DLD1 (cell line): ENCODE measurements at regions not wholly inside any gene's neighbourhood (a gene's known extent, or its start where the extent isn't known, plus 50 kb on each side); places are given as distances from the start of the nearest gene placed in this dataset.
"Not testable (repeated sequence)": the region's sequence is repeated elsewhere in the genome, so short reads cannot be mapped to it uniquely, and the experiment has no call there.

Experiments used
- in situ Hi-C: cut with HindIII; loops from 2 replicates; pipeline ENCODE4 v1.10.0; 2017; ENCODE audit warnings: low sequenced_read_pairs

DNA sequence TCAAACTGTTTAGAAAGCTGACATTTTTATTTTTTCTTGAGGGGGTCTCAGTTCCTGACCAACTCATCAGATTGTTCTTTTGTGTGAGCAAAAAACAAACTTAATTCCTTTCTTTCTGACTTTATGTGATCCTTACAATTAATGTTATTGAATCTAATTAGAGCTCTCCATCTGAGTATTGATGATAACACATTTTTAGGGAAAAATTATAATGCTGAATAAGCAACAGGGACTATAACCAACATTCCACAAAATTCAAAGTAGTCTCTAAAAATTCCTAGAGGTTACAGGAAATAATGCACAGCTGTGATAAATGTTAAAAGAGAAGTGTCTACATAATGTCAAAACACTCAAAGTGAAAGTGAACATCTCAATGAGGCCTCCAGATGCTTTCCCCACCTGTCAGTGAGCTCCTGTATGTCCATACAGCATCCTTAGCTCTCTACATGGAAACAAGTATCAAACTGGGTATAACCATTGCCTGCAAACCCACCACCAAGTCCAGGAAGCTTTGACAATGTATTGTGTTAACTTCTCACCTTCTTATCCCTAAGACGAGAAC, 786.0 kb upstream of the SLC39A10 start:
- in situ Hi-C loops: loop anchor here (10.0 kb wide), 1 partner anchor 756 kb away; no protein-coding TSS in a partner anchor

GRCh38 chr2:194867328-194867727, 789.7 kb upstream of the SLC39A10 start:
- in situ Hi-C loops: no loop called here

DNA sequence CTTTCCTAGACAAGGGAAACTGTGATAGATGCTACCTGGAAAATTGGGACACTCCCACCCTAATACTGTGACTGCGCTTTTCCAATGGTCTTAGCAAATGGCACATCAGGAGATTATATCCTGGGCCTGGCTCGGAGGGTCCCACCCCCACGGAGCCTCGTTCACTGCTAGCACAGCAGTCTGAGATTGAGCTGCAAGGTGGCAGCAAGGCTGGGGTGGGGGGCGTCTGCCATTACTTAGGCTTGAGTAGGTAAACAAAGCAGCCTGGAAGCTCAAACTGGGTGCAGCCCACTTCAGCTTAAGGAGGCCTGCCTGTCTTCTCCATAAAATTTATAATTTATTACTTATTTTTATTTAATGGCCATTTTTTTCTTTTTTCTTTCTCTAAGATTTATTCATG, 802.1 kb upstream of the SLC39A10 start:
- in situ Hi-C loops: no loop called here

DNA sequence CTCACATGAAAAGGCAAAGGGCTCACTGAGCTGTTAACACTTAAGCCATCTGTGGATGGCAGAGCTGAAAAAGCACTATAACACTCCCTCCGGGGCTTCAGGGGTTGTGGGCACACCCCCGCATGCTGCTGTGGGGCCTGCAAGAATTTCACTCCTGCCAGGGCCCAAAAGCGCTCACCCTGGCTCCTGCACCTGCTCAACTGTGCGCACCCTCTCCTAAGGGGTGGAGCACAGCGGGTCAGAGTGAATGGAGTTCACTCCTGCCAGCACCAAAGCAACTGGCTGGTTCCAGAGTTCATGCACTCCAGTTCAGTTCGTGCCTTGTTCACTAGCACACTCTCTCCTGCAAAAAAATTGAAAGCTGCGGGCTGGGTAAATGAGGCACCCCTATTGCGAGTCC, 814.2 kb upstream of the SLC39A10 start:
- in situ Hi-C loops: no loop called here

DNA sequence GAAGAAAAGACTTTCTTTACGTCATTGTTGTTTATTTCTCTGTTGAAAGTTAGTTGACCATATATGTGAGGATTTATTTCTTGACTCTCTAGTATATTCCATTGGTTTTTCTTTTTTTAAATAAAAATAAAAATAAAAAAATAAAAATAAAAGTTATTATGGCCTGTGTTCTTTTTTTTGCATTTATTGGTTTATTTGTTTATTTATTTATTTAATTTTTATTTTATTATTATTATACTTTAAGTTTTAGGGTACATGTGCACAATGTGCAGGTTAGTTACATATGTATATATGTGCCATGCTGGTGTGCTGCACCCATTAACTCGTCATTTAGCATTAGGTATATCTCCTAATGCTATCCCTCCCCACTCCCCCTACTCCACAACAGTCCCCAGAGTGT, 822.7 kb upstream of the SLC39A10 start:
- in situ Hi-C loops: not testable (repeated sequence)

GRCh38 chr2:194826241-194826640, 830.8 kb upstream of the SLC39A10 start:
- in situ Hi-C loops: no loop called here

- in situ Hi-C loops: no loop called here
Measured at GRCh38 chr2:194824450-194824849, 832.6 kb upstream of the SLC39A10 start.

DNA sequence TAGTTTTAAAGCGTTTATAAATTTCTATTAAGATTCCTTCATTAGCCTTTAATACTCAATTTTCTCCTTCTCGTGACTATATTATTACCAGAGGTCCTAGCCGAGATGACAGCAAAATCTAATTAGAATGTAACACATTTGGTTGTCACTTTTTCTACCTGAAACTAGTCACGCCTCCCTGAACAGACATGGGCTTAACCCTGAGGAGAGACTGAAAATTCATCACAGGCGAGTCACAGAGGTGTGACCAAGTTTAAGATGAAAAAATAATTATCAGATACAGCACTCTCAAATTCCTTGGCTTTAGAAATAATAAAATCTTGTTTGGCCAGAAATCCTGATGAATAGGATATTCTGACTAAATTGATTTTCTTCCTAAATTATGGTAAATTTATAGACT, 834.4 kb upstream of the SLC39A10 start:
- in situ Hi-C loops: no loop called here

DNA sequence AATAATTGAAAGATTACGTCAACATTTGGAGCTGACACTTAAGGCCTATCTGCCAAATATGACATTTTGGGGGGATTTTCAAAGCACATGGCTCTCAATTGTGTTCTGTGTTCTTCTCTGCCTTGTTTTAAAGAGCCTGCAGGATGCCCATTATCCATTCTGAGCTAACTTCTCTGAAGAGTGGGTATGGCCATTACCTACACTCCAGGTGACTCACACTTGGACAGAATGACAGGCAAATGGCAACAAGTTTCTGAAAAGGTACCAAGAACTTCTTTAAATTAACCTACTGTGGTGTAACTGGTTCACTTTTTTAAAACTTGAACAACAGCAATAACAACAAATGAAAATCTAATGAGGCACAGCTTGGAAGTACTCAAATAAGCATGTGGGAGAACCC, 834.9 kb upstream of the SLC39A10 start:
- in situ Hi-C loops: no loop called here

- in situ Hi-C loops: no loop called here
Measured at GRCh38 chr2:194819367-194819766, 837.7 kb upstream of the SLC39A10 start.

DNA sequence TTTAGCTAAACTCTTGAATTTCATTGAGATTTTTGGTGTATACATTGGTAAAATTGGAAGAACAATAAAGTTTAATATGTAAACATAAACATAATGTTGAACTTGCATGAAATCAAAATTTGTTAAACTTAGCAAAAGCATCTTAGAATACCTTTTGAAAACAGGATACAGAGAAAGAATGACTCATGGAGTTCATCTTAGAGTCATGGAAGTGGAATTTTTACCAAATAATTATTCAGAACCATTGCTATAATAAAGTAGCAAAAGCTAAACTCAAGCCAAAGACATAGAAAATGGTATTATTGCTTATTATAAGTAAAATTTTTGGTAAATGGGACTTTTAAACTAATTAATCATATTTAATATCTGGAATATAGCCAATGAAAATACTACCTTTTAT, 841.6 kb upstream of the SLC39A10 start:
- in situ Hi-C loops: no loop called here

DNA sequence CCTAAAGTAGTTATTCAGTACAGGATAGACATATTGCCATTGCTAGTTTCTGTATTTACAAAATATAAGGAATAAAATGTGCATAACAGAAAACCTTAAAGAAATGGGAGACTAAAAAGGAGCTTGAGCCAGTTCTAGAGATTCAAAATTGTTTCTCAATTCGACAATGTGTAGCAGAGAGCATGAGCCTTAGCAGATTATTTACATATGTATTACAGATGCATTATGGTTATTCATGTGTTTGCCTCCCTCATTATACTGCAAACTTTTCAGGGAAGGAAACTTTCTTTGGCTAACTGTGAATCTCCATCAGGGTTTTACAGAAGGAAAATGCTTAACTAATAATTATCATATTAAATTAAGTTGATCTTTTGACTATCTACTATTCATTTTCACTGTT, 854.4 kb upstream of the SLC39A10 start:
- in situ Hi-C loops: no loop called here

- in situ Hi-C loops: not testable (repeated sequence)
Measured at GRCh38 chr2:194787071-194787470, 870.0 kb upstream of the SLC39A10 start.

DNA sequence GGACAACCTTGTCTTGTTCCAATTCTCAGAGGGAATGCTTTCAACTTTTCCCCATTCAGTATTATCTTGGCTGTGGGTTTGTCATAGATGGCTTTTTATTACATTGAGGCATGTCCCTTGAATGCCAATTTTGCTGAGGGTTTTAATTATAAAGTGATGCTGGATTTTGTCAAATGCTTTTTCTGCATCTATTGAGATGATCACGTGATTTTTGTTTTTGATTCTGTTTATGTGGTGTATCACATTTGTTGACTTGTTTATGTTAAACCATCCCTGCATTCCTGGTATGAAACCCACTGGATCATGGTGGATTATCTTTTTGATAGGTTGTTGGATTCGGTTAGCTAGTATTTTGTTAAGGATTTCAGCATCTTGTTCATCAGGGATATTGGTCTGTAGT, 885.6 kb upstream of the SLC39A10 start:
- in situ Hi-C loops: not testable (repeated sequence)

DNA sequence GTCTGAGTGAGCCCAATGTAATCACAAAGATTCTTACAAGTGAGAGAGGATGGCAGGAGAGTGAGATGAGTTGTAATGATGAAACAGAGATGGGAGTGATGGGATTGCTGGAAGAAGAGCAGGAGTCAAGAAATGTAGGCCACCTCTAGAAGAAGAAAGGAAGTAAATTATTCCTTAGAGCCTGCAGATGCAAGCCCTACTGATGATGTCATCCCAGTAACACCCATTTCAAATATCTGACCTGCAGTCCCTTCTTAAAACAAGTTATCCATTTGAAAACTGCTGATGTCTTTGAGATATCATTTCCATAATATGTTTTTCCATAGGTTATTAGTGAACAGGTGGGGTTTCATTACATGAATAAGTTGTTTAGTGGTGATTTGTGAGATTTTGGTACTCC, 888.0 kb upstream of the SLC39A10 start:
- in situ Hi-C loops: no loop called here

DNA sequence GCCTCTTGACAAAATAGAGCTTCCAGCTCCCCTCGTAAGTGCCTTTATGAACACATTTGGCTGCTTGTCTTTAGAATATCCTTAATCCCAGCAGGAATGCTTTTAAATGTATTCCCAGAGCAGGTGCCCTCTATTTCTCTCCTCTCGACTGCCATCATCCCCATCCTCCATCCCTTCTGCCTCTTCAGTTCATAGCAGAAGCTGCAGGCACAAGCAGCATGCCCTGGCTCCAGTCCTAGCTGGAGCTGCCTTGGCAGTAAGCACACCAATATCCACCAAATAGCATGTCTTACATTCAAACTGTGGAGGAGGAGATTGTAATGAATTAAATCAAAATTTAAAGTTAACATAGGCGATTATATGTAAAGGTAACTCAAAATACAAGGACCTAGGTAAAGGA, 891.3 kb upstream of the SLC39A10 start:
- in situ Hi-C loops: no loop called here

DNA sequence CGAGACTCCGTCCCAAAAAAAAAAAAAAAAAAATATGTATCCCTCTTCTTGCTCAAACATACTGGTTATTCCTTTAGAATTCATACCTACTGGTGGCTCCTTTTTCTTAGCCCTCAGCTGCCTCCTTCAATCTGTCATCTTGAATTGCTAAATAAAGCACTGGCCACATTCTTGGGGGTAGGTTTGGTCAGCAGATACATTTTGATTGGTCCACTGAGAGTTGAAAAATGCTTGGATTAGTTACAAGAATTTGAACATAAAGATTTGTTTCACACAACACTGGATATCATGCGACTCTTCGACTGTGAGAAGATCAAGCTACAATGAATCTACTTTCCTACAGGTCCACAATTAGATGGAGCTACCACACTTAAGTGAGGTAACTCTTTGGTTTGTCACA, 906.1 kb upstream of the SLC39A10 start:
- in situ Hi-C loops: no loop called here

DNA sequence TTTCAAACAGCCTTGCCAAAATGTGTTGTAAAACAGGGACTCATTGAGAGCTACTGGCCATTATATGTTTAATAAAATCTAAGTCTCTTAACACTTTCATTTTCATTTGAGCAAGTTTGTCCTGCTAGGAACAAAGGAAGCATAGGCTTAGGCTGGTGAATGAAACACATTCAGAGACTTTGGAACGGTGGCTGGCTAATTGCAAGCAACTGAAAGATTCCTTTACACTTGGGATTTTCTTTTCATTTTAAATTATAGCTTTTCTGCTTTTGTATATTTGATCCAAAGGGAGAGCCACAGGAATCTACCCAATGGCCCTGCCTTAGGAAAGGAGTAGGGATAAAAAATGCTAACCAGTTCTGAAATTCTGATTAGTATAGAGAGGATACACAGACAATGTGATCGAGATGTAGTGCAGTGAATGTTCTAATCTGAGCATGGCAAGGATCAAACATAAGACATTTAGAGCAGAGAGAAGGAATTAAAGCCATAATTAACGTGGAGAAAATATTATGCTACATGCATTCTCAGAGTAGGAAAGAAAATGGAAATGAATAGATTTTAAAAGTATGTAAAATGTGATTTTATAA, 911.4 kb upstream of the SLC39A10 start:
- in situ Hi-C loops: no loop called here

DNA sequence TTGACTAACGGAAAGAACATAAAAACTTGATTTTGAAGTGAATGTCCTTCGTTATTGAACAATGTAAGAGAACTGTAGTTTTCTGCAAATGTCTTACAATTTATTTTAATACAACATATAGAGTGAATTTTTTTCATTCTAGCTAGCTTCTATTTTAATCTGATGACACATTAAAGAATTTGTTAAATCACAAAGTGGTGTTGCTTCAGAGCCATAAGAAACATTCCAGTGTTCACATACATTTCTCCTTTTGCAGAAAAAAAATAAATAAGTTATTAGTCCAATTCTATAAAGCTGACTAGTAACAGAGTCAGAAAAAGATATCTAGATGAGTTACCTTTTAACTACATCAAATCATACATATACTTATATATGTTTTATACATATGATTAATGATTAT, 914.3 kb upstream of the SLC39A10 start:
- in situ Hi-C loops: no loop called here

GRCh38 chr2:194739217-194739616, 917.8 kb upstream of the SLC39A10 start:
- in situ Hi-C loops: no loop called here

GRCh38 chr2:194735837-194736542, 921.0 kb upstream of the SLC39A10 start:
- in situ Hi-C loops: no loop called here

GRCh38 chr2:194730266-194730665, 926.8 kb upstream of the SLC39A10 start:
- in situ Hi-C loops: no loop called here

GRCh38 chr2:194725169-194725568, 931.9 kb upstream of the SLC39A10 start:
- in situ Hi-C loops: no loop called here
